Ovary (tissue), 7 donors: ENCODE measurements at regions not wholly inside any gene's neighbourhood (a gene's known extent, or its start where the extent isn't known, plus 50 kb on each side); places are given as distances from the start of the nearest gene placed in this dataset.

Experiments used
- DNase-seq, 5 donors: peaks; one replicate each; pipeline ENCODE4 v3.0.0-alpha.2; 2019 to 2020
- H3K27ac ChIP-seq, 2 donors: fragments of 200-600 bp; one replicate each; pipeline versions ENCODE4 v1.5.1 to v1.8.0; 2019 to 2022
- H3K27me3 ChIP-seq: fragments of 200-600 bp; one replicate; pipeline ENCODE4 v1.8.0; 2022
- H3K36me3 ChIP-seq: fragments of 200-600 bp; sonication (generic); one replicate; pipeline ENCODE4 v1.5.1; 2019
- H3K4me1 ChIP-seq: one replicate; pipeline ENCODE4 v1.8.1; 2013; ENCODE audit warnings: mild to moderate bottlenecking, moderate library complexity; ENCODE audit not compliant: insufficient read depth
- H3K4me3 ChIP-seq: fragments of 200-600 bp; sonication (generic); one replicate; pipeline ENCODE4 v1.5.1; 2017
- H3K9me3 ChIP-seq, 2 donors: fragments of 200-600 bp in 1 of 2; sonication (generic) in 1 of 2; one replicate each; pipeline versions ENCODE4 v1.5.1 to v1.8.1; 2013 to 2019; ENCODE audit warnings: mild to moderate bottlenecking in 1 of 2, moderate library complexity in 1 of 2
- CTCF ChIP-seq, 3 donors: fragments of 450-650 bp in 2 of 3; fragments of 200-600 bp in 1 of 3; IDR thresholded peaks; one replicate each; pipeline versions ENCODE4 v1.5.1 to v1.8.0; 2016 to 2022; ENCODE audit warnings: antibody characterized with exemption in 3 of 3, mild to moderate bottlenecking in 1 of 3
- EP300 ChIP-seq: sonication (generic); formaldehyde crosslinking; IDR thresholded peaks from one replicate; pipeline ENCODE4 v1.6.1; 2017; ENCODE audit warnings: antibody characterized with exemption
- POLR2A ChIP-seq: fragments of 450-650 bp; IDR thresholded peaks from one replicate; pipeline ENCODE4 v1.6.1; 2017; ENCODE audit warnings: antibody characterized with exemption, mild to moderate bottlenecking, moderate library complexity
- WGBS, 3 donors: extraction: QIAGEN DNeasy Blood & Tissue Kit in 1 of 3; methylation state at CpG; one replicate each; pipeline versions ENCODE4 v1.1.5 to v1.1.7; 2013 to 2017; 5-methylcytosine and 5-hydroxymethylcytosine counted together
- intact Hi-C, 4 donors: fragments of 100-400 bp; cut with DNase I; formaldehyde crosslinking; loops; one replicate each; pipeline versions ENCODE4 v1.11.0 to v1.15.1; 2022 to 2023
- donor health status: DM: no; HTN: no; CAD: no; lungs with moderate emphysema.
- donor health status: DM: no; HTN: no; CAD: no.
- donor health status: Bipolar disorder and iron deficiency.
- donor health status: DM: no; HTN: no; CAD: no.
- donor health status: DM: yes; HTN: yes; CAD: no.

- DNase-seq = peak in 3 of 5 donors; percentile 53 to 55 (median 54)
- Histone ChIP-seq H3K4me1 (peaks cover 31% of the 10 kb centered on the region), H3K36me3 (no peaks in the 10 kb centered on the region), H3K4me3 (peak overlapping the region; percentile 0), H3K9me3 (no peaks in the 10 kb centered on the region), H3K27me3 (no peaks in the 10 kb centered on the region), H3K27ac (peak overlapping the region; percentile 56 to 74)
- 13 to 16% (median 14%) methylated on average over 5 of the region's 5 CpGs for WGBS, 3 donors
- intact Hi-C loops = loop anchor here in 2 of 4 donors (5.0 to 10.0 kb wide), 2 partner anchors 110 to 172 kb away; no protein-coding TSS in a partner anchor
- TF ChIP-seq EP300 (no peak), CTCF (IDR thresholded peaks at IDR 0.05) (peak in 2 of 3 donors; percentile 40)
Measured at GRCh38 chr17:68794636-68795434, 160.4 kb downstream of the ABCA8 start.

GRCh38 chr17:68792873-68793272 lies 162.3 kb downstream of the ABCA8 start:
- peaks cover 31% of the 10 kb centered on the region for H3K4me1 ChIP-seq
- no peaks in the 10 kb centered on the region for H3K36me3 ChIP-seq
- DNase-seq = no peak
- H3K9me3 ChIP-seq = no peaks in the 10 kb centered on the region
- WGBS, 3 donors = 22 to 55% (median 23%) methylated on average over 2 of the region's 2 CpGs
- TF ChIP-seq POLR2A = no peak
- H3K4me3 ChIP-seq = no peak overlapping the region
- H3K27me3 ChIP-seq = no peaks in the 10 kb centered on the region
- intact Hi-C loops = loop anchor here in 2 of 4 donors (5.0 to 10.0 kb wide), 2 partner anchors 112 to 174 kb away; no protein-coding TSS in a partner anchor
- H3K27ac ChIP-seq = peak overlapping the region in 1 of 2 donors; percentile 72

GRCh38 chr17:68792042-68792685 lies 163.0 kb downstream of the ABCA8 start:
- H3K4me1 ChIP-seq = peaks cover 31% of the 10 kb centered on the region
- DNase-seq = no peak
- intact Hi-C loops = loop anchor here in 2 of 4 donors (5.0 to 10.0 kb wide), 2 partner anchors 113 to 175 kb away; no protein-coding TSS in a partner anchor

GRCh38 chr17:68790931-68791330 lies 164.3 kb downstream of the ABCA8 start:
- intact Hi-C loops = loop anchor here in 2 of 4 donors (5.0 to 10.0 kb wide), 2 partner anchors 114 to 176 kb away; no protein-coding TSS in a partner anchor
- H3K9me3 ChIP-seq = no peaks in the 10 kb centered on the region
- no peak for DNase-seq
- peaks cover 31% of the 10 kb centered on the region for H3K4me1 ChIP-seq
- WGBS, 3 donors = 17 to 20% (median 19%) methylated on average over 6 of the region's 6 CpGs
- TF ChIP-seq POLR2A = no peak
- no peak for TF ChIP-seq CTCF (IDR thresholded peaks at IDR 0.05)
- TF ChIP-seq EP300 = no peak
- no peaks in the 10 kb centered on the region for H3K36me3 ChIP-seq
- H3K4me3 ChIP-seq = no peak overlapping the region
- no peaks in the 10 kb centered on the region for H3K27me3 ChIP-seq
- peak overlapping the region in 1 of 2 donors; percentile 76 for H3K27ac ChIP-seq

More at GRCh38 chr17:68792042-68792685, 163.0 kb downstream of the ABCA8 start:
- peak overlapping the region in 1 of 2 donors; percentile 76 for H3K27ac ChIP-seq
- WGBS, 3 donors = 9 to 15% (median 14%) methylated on average over 3 of the region's 3 CpGs
- no peak overlapping the region for H3K4me3 ChIP-seq
- no peaks in the 10 kb centered on the region for H3K27me3 ChIP-seq
- H3K36me3 ChIP-seq = no peaks in the 10 kb centered on the region
- no peaks in the 10 kb centered on the region for H3K9me3 ChIP-seq
- TF ChIP-seq EP300 = no peak
- no peak for TF ChIP-seq CTCF (IDR thresholded peaks at IDR 0.05)
- no peak for TF ChIP-seq POLR2A
